Vagina (tissue), 2 donors: ENCODE measurements at regions not wholly inside any gene's neighbourhood (a gene's known extent, or its start where the extent isn't known, plus 50 kb on each side); places are given as distances from the start of the nearest gene placed in this dataset.
A peak's percentile ranks its signal among the peaks of the same experiment; 100 is the strongest.

Experiments used
- DNase-seq, 2 donors: peaks; one replicate each; pipeline ENCODE4 v3.0.0-alpha.2; 2017; ENCODE audit errors: extremely low spot score in 2 of 2
- H3K27ac ChIP-seq: fragments of 200-600 bp; sonication (generic); one replicate; pipeline ENCODE4 v1.5.1; 2019
- H3K27me3 ChIP-seq: fragments of 200-600 bp; sonication (generic); one replicate; pipeline ENCODE4 v1.5.1; 2019
- H3K36me3 ChIP-seq, 2 donors: fragments of 200-600 bp; sonication (generic); one replicate each; pipeline ENCODE4 v1.5.1; 2017 to 2019
- H3K4me1 ChIP-seq: fragments of 200-600 bp; sonication (generic); one replicate; pipeline ENCODE4 v1.5.1; 2019
- H3K4me3 ChIP-seq, 2 donors: fragments of 200-600 bp; sonication (generic); 1 replicate in 1 of 2; 2 replicates in 1 of 2; pipeline ENCODE4 v1.5.1; 2016 to 2019
- H3K9me3 ChIP-seq: fragments of 200-600 bp; sonication (generic); one replicate; pipeline ENCODE4 v1.5.1; 2019
- CTCF ChIP-seq, 3 experiments: fragments of 450-650 bp in 2 of 3; fragments of 200-600 bp in 1 of 3; sonication (generic) in 1 of 3; IDR thresholded peaks; one replicate each; pipeline ENCODE4 v1.5.1; 2017 to 2019; ENCODE audit warnings: antibody characterized with exemption in 3 of 3, mild to moderate bottlenecking in 2 of 3, moderate library complexity in 2 of 3
- POLR2A ChIP-seq, 2 donors: fragments of 450-650 bp; IDR thresholded peaks; one replicate each; pipeline ENCODE4 v1.6.1; 2017; ENCODE audit warnings: antibody characterized with exemption in 2 of 2, mild to moderate bottlenecking in 2 of 2, moderate library complexity in 2 of 2
- POLR2AphosphoS5 ChIP-seq, 2 donors: sonication (generic); formaldehyde crosslinking; IDR thresholded peaks; one replicate each; pipeline ENCODE4 v1.9.0; 2017; ENCODE audit warnings: antibody characterized with exemption in 2 of 2, mild to moderate bottlenecking in 2 of 2, low read depth in 1 of 2; ENCODE audit not compliant: insufficient read depth in 1 of 2
- intact Hi-C: fragments of 100-400 bp; cut with DNase I; formaldehyde crosslinking; loops from one replicate; pipeline ENCODE4 v1.15.1; 2023

DNA sequence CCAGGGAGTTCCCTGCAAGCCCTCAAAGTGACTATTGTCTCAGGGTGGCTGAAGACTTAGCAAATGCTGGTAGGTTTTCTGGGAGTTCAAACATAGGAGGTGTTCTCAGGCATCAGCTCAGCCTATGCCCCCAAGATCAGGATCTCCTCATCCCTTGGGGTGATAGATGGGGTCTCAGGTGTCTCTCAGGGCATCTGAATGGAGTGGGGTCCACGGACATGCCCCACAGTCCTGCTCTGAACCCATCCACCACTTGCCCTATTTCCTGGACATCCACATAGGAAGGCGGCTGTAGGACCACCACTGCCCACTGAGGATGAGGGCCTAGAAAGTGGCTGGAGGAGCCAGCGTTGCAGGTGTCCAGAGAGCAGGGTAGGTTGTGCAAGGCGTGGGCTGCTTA, 287.0 kb upstream of the CXCR4 start:
- TF ChIP-seq POLR2AphosphoS5 (IDR thresholded peaks at IDR 0.05; ENCODE audit: insufficient read depth in 1 of 2, low read depth in 1 of 2), result no peak
- no peak for TF ChIP-seq CTCF (IDR thresholded peaks at IDR 0.05)
- no peak for TF ChIP-seq POLR2A (IDR thresholded peaks at IDR 0.05)
- Histone ChIP-seq H3K4me1 (no peaks in the 10 kb centered on the region), H3K27ac (no peak overlapping the region), H3K27me3 (no peaks in the 10 kb centered on the region), H3K4me3 (no peak overlapping the region), H3K36me3 (no peaks in the 10 kb centered on the region), H3K9me3 (no peaks in the 10 kb centered on the region)
- peak; percentile 31 to 67 for DNase-seq
- intact Hi-C loops, result no loop called here

DNA sequence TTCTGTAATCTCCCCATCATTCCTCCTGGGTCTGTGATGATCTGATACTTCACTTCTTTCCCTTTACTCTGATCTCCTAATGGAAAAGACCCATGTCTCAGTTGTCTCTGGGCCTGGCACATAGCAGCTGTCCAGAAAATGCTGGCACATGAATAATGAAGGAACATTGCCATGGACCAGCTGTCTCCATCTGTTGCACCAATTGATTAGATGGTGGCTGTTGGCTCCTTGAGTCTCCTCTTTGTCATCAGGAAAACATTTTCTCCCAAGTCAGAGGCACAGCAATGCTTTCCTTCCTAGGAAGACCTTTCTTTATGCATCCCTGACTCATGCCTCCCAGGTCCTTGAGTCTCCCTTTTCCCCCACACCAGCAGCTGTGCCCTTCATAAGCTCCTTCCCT, 286.2 kb upstream of the CXCR4 start:
- Histone ChIP-seq H3K4me1 (no peaks in the 10 kb centered on the region), H3K9me3 (no peaks in the 10 kb centered on the region), H3K27ac (no peak overlapping the region), H3K36me3 (no peaks in the 10 kb centered on the region), H3K4me3 (no peak overlapping the region), H3K27me3 (no peaks in the 10 kb centered on the region)
- TF ChIP-seq CTCF (IDR thresholded peaks at IDR 0.05) (no peak), POLR2A (IDR thresholded peaks at IDR 0.05) (no peak), POLR2AphosphoS5 (IDR thresholded peaks at IDR 0.05; ENCODE audit: insufficient read depth in 1 of 2, low read depth in 1 of 2) (no peak)
- intact Hi-C loops, result no loop called here
- peak in 1 of 2 donors; percentile 16 for DNase-seq

- H3K4me3 ChIP-seq, result no peak overlapping the region
- no peaks in the 10 kb centered on the region for H3K36me3 ChIP-seq
- intact Hi-C loops, result no loop called here
- H3K9me3 ChIP-seq, result no peaks in the 10 kb centered on the region
- TF ChIP-seq POLR2AphosphoS5 (IDR thresholded peaks at IDR 0.05; ENCODE audit: insufficient read depth in 1 of 2, low read depth in 1 of 2) (no peak), POLR2A (IDR thresholded peaks at IDR 0.05) (no peak), CTCF (IDR thresholded peaks at IDR 0.05) (no peak)
- DNase-seq, result no peak
- no peaks in the 10 kb centered on the region for H3K27me3 ChIP-seq
- H3K27ac ChIP-seq, result no peak overlapping the region
- H3K4me1 ChIP-seq, result no peaks in the 10 kb centered on the region
Measured at GRCh38 chr2:136402281-136402680, 284.3 kb upstream of the CXCR4 start.

GRCh38 chr2:136399667-136400289, 281.8 kb upstream of the CXCR4 start:
- Histone ChIP-seq H3K27ac (no peak overlapping the region), H3K9me3 (no peaks in the 10 kb centered on the region), H3K4me1 (no peaks in the 10 kb centered on the region), H3K36me3 (no peaks in the 10 kb centered on the region), H3K27me3 (no peaks in the 10 kb centered on the region), H3K4me3 (no peak overlapping the region)
- intact Hi-C loops, result no loop called here
- TF ChIP-seq POLR2AphosphoS5 (IDR thresholded peaks at IDR 0.05; ENCODE audit: insufficient read depth in 1 of 2, low read depth in 1 of 2) (no peak), POLR2A (IDR thresholded peaks at IDR 0.05) (no peak), CTCF (IDR thresholded peaks at IDR 0.05) (no peak)
- no peak for DNase-seq

DNA sequence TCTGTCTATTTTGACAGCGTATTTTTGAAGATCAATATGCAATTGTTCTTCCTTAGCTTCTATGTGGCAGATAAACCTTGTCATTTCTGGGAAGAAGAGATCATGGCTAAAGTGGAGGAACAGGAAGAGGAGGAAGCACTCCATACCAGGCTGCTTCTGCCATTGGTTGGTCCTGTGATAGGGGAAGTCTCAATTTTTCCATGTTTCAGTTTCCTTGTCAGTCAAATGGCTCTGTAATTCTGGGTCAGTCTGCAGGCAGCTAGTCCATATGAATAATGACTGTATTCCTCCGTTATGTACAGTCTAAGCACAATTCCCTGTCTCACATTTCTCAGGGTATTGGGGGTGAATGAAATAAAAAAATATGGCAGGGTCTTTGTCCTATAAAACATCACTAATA, 277.6 kb upstream of the CXCR4 start:
- H3K27me3 ChIP-seq, result no peaks in the 10 kb centered on the region
- no peaks in the 10 kb centered on the region for H3K36me3 ChIP-seq
- H3K9me3 ChIP-seq, result no peaks in the 10 kb centered on the region
- no peak overlapping the region for H3K4me3 ChIP-seq
- DNase-seq, result no peak
- TF ChIP-seq POLR2A (IDR thresholded peaks at IDR 0.05) (no peak), CTCF (IDR thresholded peaks at IDR 0.05) (no peak), POLR2AphosphoS5 (IDR thresholded peaks at IDR 0.05; ENCODE audit: insufficient read depth in 1 of 2, low read depth in 1 of 2) (no peak)
- H3K27ac ChIP-seq, result no peak overlapping the region
- no peaks in the 10 kb centered on the region for H3K4me1 ChIP-seq
- intact Hi-C loops, result no loop called here
